OCI-LY1 (cell line): ENCODE measurements at regions not wholly inside any gene's neighbourhood (a gene's known extent, or its start where the extent isn't known, plus 50 kb on each side); places are given as distances from the start of the nearest gene placed in this dataset.

ENCODE experiments used
- EZH2 ChIP-seq: fragments of 200-600 bp; sonication (generic), shearing (Covaris generic); IDR thresholded peaks from 2 replicates; pipeline ENCODE4 v1.8.0; 2017; ENCODE audit warnings: borderline replicate concordance, mixed run types, mild to moderate bottlenecking, antibody characterized with exemption, low read length, moderate library complexity, mixed read lengths
- TF ChIP-seq, protein P1 (sequence below): fragments of 200-600 bp; sonication (generic), shearing (Covaris generic); IDR thresholded peaks from 2 replicates; pipeline ENCODE4 v1.5.1; 2017; ENCODE audit warnings: mild to moderate bottlenecking, antibody characterized with exemption, low read length, moderate library complexity, mixed read lengths

DNA sequence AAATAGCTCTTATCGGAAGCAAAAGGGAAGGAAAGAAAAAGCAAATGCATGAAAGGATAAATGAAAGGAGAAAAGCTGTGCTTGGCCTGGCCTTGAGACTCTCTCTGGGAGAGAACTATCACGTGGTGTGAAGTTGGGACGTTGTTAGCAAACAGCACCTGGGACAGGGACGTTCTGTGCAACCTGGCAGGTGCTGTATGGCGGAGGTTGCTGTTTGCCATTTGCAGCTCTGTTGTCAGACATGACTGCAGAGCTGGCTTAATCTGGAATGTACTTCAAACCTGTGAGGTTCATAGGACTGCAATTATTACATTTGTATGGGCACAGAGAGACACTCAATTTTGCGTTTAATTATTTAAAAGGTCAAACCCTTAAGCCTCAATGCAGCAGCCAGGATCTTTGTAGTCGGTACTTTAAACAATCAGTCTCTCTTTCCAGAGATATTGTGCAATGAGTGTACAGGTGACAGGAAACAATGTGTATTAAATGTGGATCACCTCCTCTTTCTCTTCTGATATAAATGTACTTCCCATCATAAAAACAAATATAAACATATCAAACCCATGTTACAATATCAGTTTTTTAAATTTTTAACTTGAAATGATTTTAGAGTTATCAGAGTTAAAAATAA lies 800.5 kb upstream of the KCND2 start:
- TF ChIP-seq, protein P1, sequence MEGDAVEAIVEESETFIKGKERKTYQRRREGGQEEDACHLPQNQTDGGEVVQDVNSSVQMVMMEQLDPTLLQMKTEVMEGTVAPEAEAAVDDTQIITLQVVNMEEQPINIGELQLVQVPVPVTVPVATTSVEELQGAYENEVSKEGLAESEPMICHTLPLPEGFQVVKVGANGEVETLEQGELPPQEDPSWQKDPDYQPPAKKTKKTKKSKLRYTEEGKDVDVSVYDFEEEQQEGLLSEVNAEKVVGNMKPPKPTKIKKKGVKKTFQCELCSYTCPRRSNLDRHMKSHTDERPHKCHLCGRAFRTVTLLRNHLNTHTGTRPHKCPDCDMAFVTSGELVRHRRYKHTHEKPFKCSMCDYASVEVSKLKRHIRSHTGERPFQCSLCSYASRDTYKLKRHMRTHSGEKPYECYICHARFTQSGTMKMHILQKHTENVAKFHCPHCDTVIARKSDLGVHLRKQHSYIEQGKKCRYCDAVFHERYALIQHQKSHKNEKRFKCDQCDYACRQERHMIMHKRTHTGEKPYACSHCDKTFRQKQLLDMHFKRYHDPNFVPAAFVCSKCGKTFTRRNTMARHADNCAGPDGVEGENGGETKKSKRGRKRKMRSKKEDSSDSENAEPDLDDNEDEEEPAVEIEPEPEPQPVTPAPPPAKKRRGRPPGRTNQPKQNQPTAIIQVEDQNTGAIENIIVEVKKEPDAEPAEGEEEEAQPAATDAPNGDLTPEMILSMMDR, result no peak
- no peak for TF ChIP-seq EZH2
